HG03039 (cell line): ENCODE measurements at regions not wholly inside any gene's neighbourhood (a gene's known extent, or its start where the extent isn't known, plus 50 kb on each side); places are given as distances from the start of the nearest gene placed in this dataset.

ENCODE experiments used
- ATAC-seq: cut with Tn5 transposase; IDR thresholded peaks from one replicate; pipeline ENCODE4 v1.9.1; 2021; ENCODE audit warnings: mild to moderate bottlenecking, moderate library complexity; ENCODE audit not compliant: unreplicated experiment

GRCh38 chr1:222243902-222244301 is 304.0 kb downstream of the HHIPL2 start:
- ATAC-seq: no peak

GRCh38 chr1:222242492-222242891 is 305.4 kb downstream of the HHIPL2 start:
- ATAC-seq: no peak

GRCh38 chr1:222241410-222241809 is 306.5 kb downstream of the HHIPL2 start:
- no peak for ATAC-seq

- no peak for ATAC-seq
These were observed 307.2 kb downstream of the HHIPL2 start for GRCh38 chr1:222240536-222241181.

GRCh38 chr1:222239130-222239529 is 308.8 kb downstream of the HHIPL2 start:
- no peak for ATAC-seq

- no peak for ATAC-seq
These were observed 313.6 kb downstream of the HHIPL2 start for GRCh38 chr1:222234351-222234750.

GRCh38 chr1:222233444-222234158 is 314.3 kb downstream of the HHIPL2 start:
- no peak for ATAC-seq

- ATAC-seq: no peak
These were observed 315.1 kb downstream of the HHIPL2 start for GRCh38 chr1:222232842-222233241.

GRCh38 chr1:222229672-222230312 is 318.1 kb downstream of the HHIPL2 start:
- ATAC-seq: no peak

GRCh38 chr1:222225316-222225691 is 322.6 kb downstream of the HHIPL2 start:
- ATAC-seq: no peak

- no peak for ATAC-seq
These were observed 323.1 kb downstream of the HHIPL2 start for GRCh38 chr1:222224636-222225315.

- ATAC-seq: no peak
These were observed 323.7 kb downstream of the HHIPL2 start for GRCh38 chr1:222224156-222224555.

GRCh38 chr1:222223010-222223409 is 324.9 kb downstream of the HHIPL2 start:
- ATAC-seq: no peak

GRCh38 chr1:222216255-222216754 is 331.6 kb downstream of the HHIPL2 start:
- no peak for ATAC-seq

GRCh38 chr1:222210776-222211175 is 337.1 kb downstream of the HHIPL2 start:
- ATAC-seq: no peak

- ATAC-seq: no peak
These were observed 343.4 kb downstream of the HHIPL2 start for GRCh38 chr1:222204475-222204874.

GRCh38 chr1:222202831-222203230 is 345.1 kb downstream of the HHIPL2 start:
- no peak for ATAC-seq

- no peak for ATAC-seq
These were observed 351.2 kb downstream of the HHIPL2 start for GRCh38 chr1:222196736-222197135.

- no peak for ATAC-seq
These were observed 351.6 kb downstream of the HHIPL2 start for GRCh38 chr1:222196288-222196687.

- no peak for ATAC-seq
These were observed 352.0 kb downstream of the HHIPL2 start for GRCh38 chr1:222195857-222196256.

- no peak for ATAC-seq
These were observed 358.7 kb downstream of the HHIPL2 start for GRCh38 chr1:222189218-222189617.
